SK-N-SH treated with all-trans-retinoic acid at 6 μM for 48 hours (cell line): ENCODE measurements at regions not wholly inside any gene's neighbourhood (a gene's known extent, or its start where the extent isn't known, plus 50 kb on each side); places are given as distances from the start of the nearest gene placed in this dataset.

Experiments
- ATAC-seq: fragments of 200-7000 bp; cut with Tn5 transposase; 3 replicates; pipeline ENCODE4 v1.9.1; 2020; ENCODE audit warnings: mild to moderate bottlenecking, moderate library complexity
- ARNTL ChIP-seq: fragments of 450-650 bp; formaldehyde crosslinking; IDR thresholded peaks from 2 replicates; pipeline ENCODE4 v1.5.0; 2020; ENCODE audit warnings: low read depth, mild to moderate bottlenecking, moderate library complexity, borderline replicate concordance
- BACH2 ChIP-seq: fragments of 250-450 bp; sonication (Bioruptor Pico); IDR thresholded peaks from 2 replicates; pipeline ENCODE4 v1.9.0; 2021; ENCODE audit warnings: mild to moderate bottlenecking, borderline replicate concordance
- CREB5 ChIP-seq: fragments of 250-450 bp; sonication (Bioruptor Pico); IDR thresholded peaks from 2 replicates; pipeline ENCODE4 v1.5.1; 2020; ENCODE audit warnings: low read depth, mild to moderate bottlenecking, moderate library complexity
- CSRNP3 ChIP-seq: fragments of 250-450 bp; sonication (Bioruptor Pico); IDR thresholded peaks from 2 replicates; pipeline ENCODE4 v1.5.1; 2021; ENCODE audit warnings: mild to moderate bottlenecking, moderate library complexity
- ESRRG ChIP-seq: fragments of 250-450 bp; sonication (Bioruptor Pico); IDR thresholded peaks from 2 replicates; pipeline ENCODE4 v1.6.1; 2021; ENCODE audit warnings: mild to moderate bottlenecking
- GLIS3 ChIP-seq: fragments of 250-450 bp; sonication (Bioruptor Pico); IDR thresholded peaks from 2 replicates; pipeline ENCODE4 v1.5.0; 2020; ENCODE audit warnings: mild to moderate bottlenecking, moderate library complexity
- ISL1 ChIP-seq: fragments of 250-450 bp; sonication (Bioruptor Pico); IDR thresholded peaks from 2 replicates; pipeline ENCODE4 v2.1.2; 2022; ENCODE audit warnings: mild to moderate bottlenecking, moderate library complexity
- OSR1 ChIP-seq: fragments of 250-450 bp; sonication (Bioruptor Pico); IDR thresholded peaks from 2 replicates; pipeline ENCODE4 v1.8.0; 2022; ENCODE audit warnings: moderate library complexity, mild to moderate bottlenecking, inconsistent platforms
- PATZ1 ChIP-seq: fragments of 250-450 bp; sonication (Bioruptor Pico); IDR thresholded peaks from 2 replicates; pipeline ENCODE4 v1.8.0; 2020; ENCODE audit warnings: mild to moderate bottlenecking, moderate library complexity, borderline replicate concordance
- POU6F1 ChIP-seq: fragments of 250-450 bp; sonication (Bioruptor Pico); IDR thresholded peaks from 2 replicates; pipeline ENCODE4 v1.8.0; 2021; ENCODE audit warnings: low read depth, mild to moderate bottlenecking, moderate library complexity, borderline replicate concordance
- PPARA ChIP-seq: fragments of 250-450 bp; sonication (Bioruptor Pico); IDR thresholded peaks from 2 replicates; pipeline ENCODE4 v1.5.0; 2020; ENCODE audit warnings: mild to moderate bottlenecking, borderline replicate concordance
- RARB ChIP-seq: fragments of 250-450 bp; sonication (Bioruptor Pico); IDR thresholded peaks from 2 replicates; pipeline ENCODE4 v1.8.0; 2021; ENCODE audit warnings: mild to moderate bottlenecking, moderate library complexity
- SNAI2 ChIP-seq: fragments of 250-450 bp; sonication (Bioruptor Pico); IDR thresholded peaks from 2 replicates; pipeline ENCODE4 v1.5.0; 2020; ENCODE audit warnings: mild to moderate bottlenecking, moderate library complexity
- TCF4 ChIP-seq: fragments of 250-450 bp; sonication (Bioruptor Pico); IDR thresholded peaks from 2 replicates; pipeline ENCODE4 v1.8.0; 2021; ENCODE audit warnings: mild to moderate bottlenecking, moderate library complexity, borderline replicate concordance
- TOX ChIP-seq: fragments of 250-450 bp; sonication (Bioruptor Pico); IDR thresholded peaks from 2 replicates; pipeline ENCODE4 v1.8.0; 2021; ENCODE audit warnings: mild to moderate bottlenecking, moderate library complexity, borderline replicate concordance
- TSHZ2 ChIP-seq: fragments of 250-450 bp; sonication (Bioruptor Pico); IDR thresholded peaks from 2 replicates; pipeline ENCODE4 v1.5.0; 2020; ENCODE audit warnings: mild to moderate bottlenecking, moderate library complexity
- ZC3H10 ChIP-seq: fragments of 250-450 bp; sonication (Bioruptor Pico); IDR thresholded peaks from 2 replicates; pipeline ENCODE4 v1.5.1; 2021; ENCODE audit warnings: mild to moderate bottlenecking, moderate library complexity
- ZFP3 ChIP-seq: fragments of 250-450 bp; sonication (Bioruptor Pico); IDR thresholded peaks from 2 replicates; pipeline ENCODE4 v1.5.0; 2020; ENCODE audit warnings: mild to moderate bottlenecking, moderate library complexity
- ZFP30 ChIP-seq: fragments of 450-650 bp; formaldehyde crosslinking; IDR thresholded peaks from 2 replicates; pipeline ENCODE4 v1.5.0; 2022; ENCODE audit warnings: mild to moderate bottlenecking, moderate library complexity
- ZNF565 ChIP-seq: fragments of 450-650 bp; formaldehyde crosslinking; conservative IDR thresholded peaks from 2 replicates; pipeline ENCODE4 v1.5.0; 2020; ENCODE audit warnings: low read depth, mild to moderate bottlenecking, moderate library complexity
- ZNF70 ChIP-seq: fragments of 450-650 bp; formaldehyde crosslinking; IDR thresholded peaks from 2 replicates; pipeline ENCODE4 v1.5.0; 2020; ENCODE audit warnings: mild to moderate bottlenecking, moderate library complexity

GRCh38 chr10:6654571-6654970 lies 74.5 kb upstream of the PRKCQ start:
- TF ChIP-seq ZNF565 = no peak
- no peak for TF ChIP-seq TCF4
- TF ChIP-seq SNAI2 (CRISPR knock-in tag) = no peak
- TF ChIP-seq ARNTL (CRISPR knock-in tag) = no peak
- no peak for TF ChIP-seq ZFP30 (CRISPR knock-in tag)
- no peak for TF ChIP-seq POU6F1
- no peak for TF ChIP-seq TOX (CRISPR knock-in tag)
- no peak for TF ChIP-seq ZC3H10
- no peak for TF ChIP-seq PPARA
- TF ChIP-seq PATZ1 (CRISPR knock-in tag) = no peak
- no peak for TF ChIP-seq ZFP3 (CRISPR knock-in tag)
- no peak for TF ChIP-seq BACH2
- no peak for TF ChIP-seq RARB
- no peak for TF ChIP-seq ZNF70 (CRISPR knock-in tag)
- no peak for TF ChIP-seq CSRNP3 (CRISPR knock-in tag)
- TF ChIP-seq CREB5 = no peak
- TF ChIP-seq OSR1 (CRISPR knock-in tag) = no peak
- ATAC-seq = no peak

GRCh38 chr10:6650586-6650985 lies 70.5 kb upstream of the PRKCQ start:
- ATAC-seq = no peak

More at GRCh38 chr10:6650586-6650985, 70.5 kb upstream of the PRKCQ start:
- TF ChIP-seq POU6F1 = no peak
- TF ChIP-seq PPARA = no peak
- no peak for TF ChIP-seq RARB
- TF ChIP-seq SNAI2 (CRISPR knock-in tag) = no peak
- no peak for TF ChIP-seq OSR1 (CRISPR knock-in tag)
- no peak for TF ChIP-seq ZNF565
- TF ChIP-seq ISL1 (CRISPR knock-in tag) = no peak
- TF ChIP-seq ZC3H10 = no peak
- no peak for TF ChIP-seq CREB5
- no peak for TF ChIP-seq PATZ1 (CRISPR knock-in tag)
- TF ChIP-seq BACH2 = no peak
- no peak for TF ChIP-seq ZFP3 (CRISPR knock-in tag)
- no peak for TF ChIP-seq TSHZ2 (CRISPR knock-in tag)
- TF ChIP-seq TOX (CRISPR knock-in tag) = no peak
- TF ChIP-seq GLIS3 (CRISPR knock-in tag) = no peak
- no peak for TF ChIP-seq ESRRG (CRISPR knock-in tag)
